GM12878 (cell line): ENCODE measurements at regions not wholly inside any gene's neighbourhood (a gene's known extent, or its start where the extent isn't known, plus 50 kb on each side); places are given as distances from the start of the nearest gene placed in this dataset.

ENCODE experiments used
- ATAC-seq: fragments of 200-7000 bp; cut with Tn5 transposase; 3 replicates; pipeline ENCODE4 v1.9.1; 2020; ENCODE audit warnings: mild to moderate bottlenecking, moderate library complexity
- BruUV-seq: library from RNA; stranded (reverse); fragments of 400-500 nt; replicated peaks from 2 replicates; lab custom pipeline; 2021; lab: Mats Ljungman, UMichigan
- CTCF ChIA-PET: fragments of 300-600 bp; sonication (Branson Sonifier 250); formaldehyde crosslinking; extraction: SDS; loops from one replicate; lab custom pipeline; 2021; ENCODE audit warnings: inconsistent platforms; lab: Yijun Ruan, JAX
- POLR2A ChIA-PET: fragments of 350-600 bp; formaldehyde crosslinking; extraction: SDS; loops from one replicate; lab custom pipeline; 2021; ENCODE audit warnings: inconsistent platforms; lab: Charles Lee
- RAD21 ChIA-PET: fragments of 300-600 bp; sonication (Branson Sonifier 250); formaldehyde crosslinking; loops from one replicate; lab custom pipeline; 2023; ENCODE audit warnings: antibody characterized with exemption; ENCODE audit not compliant: unreplicated experiment; lab: Charles Lee
- SMC1A ChIA-PET: fragments of 300-600 bp; sonication (Branson Sonifier 250); formaldehyde crosslinking; loops from one replicate; lab custom pipeline; 2023; ENCODE audit not compliant: unreplicated experiment, uncharacterized antibody; lab: Charles Lee
- DNase-seq: peaks from one replicate; pipeline ENCODE4 v3.0.0-alpha.2; 2011; ENCODE audit warnings: low read depth, low spot score
- FAIRE-seq: peaks from 3 replicates; lab custom pipeline; 2011; peaks lifted over from hg19 to GRCh38; lab: Jason Lieb, UNC
- H2AFZ ChIP-seq: 2 replicates; pipeline ENCODE4 v1.6.0; 2011; ENCODE audit warnings: low read depth, low read length, control low read depth; ENCODE audit not compliant: control insufficient read depth
- H3K27ac ChIP-seq: 2 replicates; pipeline ENCODE4 v1.5.1; 2011; ENCODE audit warnings: control low read depth; ENCODE audit not compliant: control insufficient read depth, insufficient read depth
- H3K27me3 ChIP-seq, 2 experiments: replicated peaks in 1 of 2; 2 replicates each; pipeline versions ENCODE4 v1.6.0 to v1.6.1; 2011; ENCODE audit warnings: low read length in 1 of 2; ENCODE audit not compliant: control insufficient read depth in 2 of 2, insufficient read depth in 2 of 2
- H3K36me3 ChIP-seq, 2 experiments: 2 replicates each; pipeline ENCODE4 v1.5.1; 2011; ENCODE audit warnings: low read length in 1 of 2; ENCODE audit not compliant: control insufficient read depth in 2 of 2, insufficient read depth in 2 of 2
- H3K4me1 ChIP-seq: 2 replicates; pipeline ENCODE4 v1.6.1; 2011; ENCODE audit warnings: mild to moderate bottlenecking, low read length, moderate library complexity, mixed read lengths; ENCODE audit not compliant: control insufficient read depth, insufficient read depth
- H3K4me2 ChIP-seq: 2 replicates; pipeline ENCODE4 v1.6.0; 2011; ENCODE audit warnings: control low read depth; ENCODE audit not compliant: control insufficient read depth, insufficient read depth
- H3K4me3 ChIP-seq: fragments of 200-600 bp; sonication (generic); 2 replicates; pipeline ENCODE4 v1.5.1; 2016
- H3K79me2 ChIP-seq: 2 replicates; pipeline ENCODE4 v1.6.0; 2011; ENCODE audit warnings: low read length; ENCODE audit not compliant: control insufficient read depth, insufficient read depth
- H3K9ac ChIP-seq: 2 replicates; pipeline ENCODE4 v1.8.0; 2011; ENCODE audit warnings: low read length, control low read depth, mixed read lengths; ENCODE audit not compliant: control insufficient read depth, insufficient read depth
- H3K9me3 ChIP-seq: replicated peaks from 3 replicates; pipeline ENCODE4 v1.5.1; 2011; ENCODE audit warnings: mild to moderate bottlenecking, low read length; ENCODE audit not compliant: control insufficient read depth, insufficient read depth
- H4K20me1 ChIP-seq: 2 replicates; pipeline ENCODE4 v1.6.0; 2011; ENCODE audit not compliant: control insufficient read depth, insufficient read depth
- CBX3 ChIP-seq: fragments of 200-600 bp; sonication (generic); IDR thresholded peaks from 2 replicates; pipeline ENCODE4 v1.6.1; 2016; ENCODE audit warnings: low read depth, borderline replicate concordance
- CHD2 ChIP-seq: IDR thresholded peaks from 2 replicates; pipeline ENCODE4 v1.6.1; 2011; ENCODE audit warnings: low read depth, low read length, improper control_type of control experiment, borderline replicate concordance
- HDAC6 ChIP-seq: fragments of 200-600 bp; sonication (generic); IDR thresholded peaks from one replicate; pipeline ENCODE4 v1.8.0; 2017; ENCODE audit warnings: antibody characterized with exemption; ENCODE audit not compliant: unreplicated experiment
- NFIC ChIP-seq: IDR thresholded peaks from 2 replicates; pipeline ENCODE4 v1.6.1; 2012; ENCODE audit warnings: low read depth, mild to moderate bottlenecking, inconsistent platforms, low read length, moderate library complexity
- RCOR1 ChIP-seq: conservative IDR thresholded peaks from 2 replicates; pipeline ENCODE4 v1.6.1; 2012; ENCODE audit warnings: low read depth, low read length, improper control_type of control experiment
- SMAD1 ChIP-seq: fragments of 450-650 bp; IDR thresholded peaks from 2 replicates; pipeline ENCODE4 v1.6.1; 2018; ENCODE audit warnings: mild to moderate bottlenecking, low read depth; ENCODE audit not compliant: partially characterized antibody
- ZNF217 ChIP-seq: fragments of 450-650 bp; IDR thresholded peaks from 2 replicates; pipeline ENCODE4 v1.6.1; 2017; ENCODE audit warnings: antibody characterized with exemption, mild to moderate bottlenecking
- ZSCAN29 ChIP-seq: fragments of 450-650 bp; IDR thresholded peaks from 2 replicates; pipeline ENCODE4 v1.6.1; 2017; ENCODE audit warnings: mild to moderate bottlenecking, moderate library complexity
- WGBS: methylation state at CpG from one replicate; pipeline ENCODE4 v1.1.6; 2016; ENCODE audit warnings: low lambda C conversion rate; ENCODE audit not compliant: insufficient replicate concordance, insufficient coverage; ENCODE audit errors: missing lambda C conversion rate; 5-methylcytosine and 5-hydroxymethylcytosine counted together
- in situ Hi-C: fragments of 300-500 bp; cut with MboI; formaldehyde crosslinking; loops from 9 replicates; pipeline ENCODE4 v1.14.3; 2018; ENCODE audit warnings: mixed read lengths
- intact Hi-C: fragments of 100-400 bp; cut with micrococcal nuclease; formaldehyde crosslinking; loops from one replicate; pipeline ENCODE4 v1.14.2; 2022; ENCODE audit not compliant: unreplicated experiment
- TF ChIP-seq, protein P1 (sequence below): IDR thresholded peaks from 2 replicates; pipeline ENCODE4 v1.6.1; 2011; ENCODE audit warnings: borderline replicate concordance, low read depth, mild to moderate bottlenecking, moderate library complexity, low read length; ENCODE audit not compliant: insufficient read depth, poor library complexity, severe bottlenecking
- TF ChIP-seq, protein P2 (sequence below): fragments of 450-650 bp; IDR thresholded peaks from 2 replicates; pipeline ENCODE4 v1.6.1; 2017; ENCODE audit warnings: mild to moderate bottlenecking, moderate library complexity
- TF ChIP-seq, protein P3 (sequence below): IDR thresholded peaks from 2 replicates; pipeline ENCODE4 v1.6.1; 2011; ENCODE audit warnings: low read depth, low read length, improper control_type of control experiment, borderline replicate concordance

DNA sequence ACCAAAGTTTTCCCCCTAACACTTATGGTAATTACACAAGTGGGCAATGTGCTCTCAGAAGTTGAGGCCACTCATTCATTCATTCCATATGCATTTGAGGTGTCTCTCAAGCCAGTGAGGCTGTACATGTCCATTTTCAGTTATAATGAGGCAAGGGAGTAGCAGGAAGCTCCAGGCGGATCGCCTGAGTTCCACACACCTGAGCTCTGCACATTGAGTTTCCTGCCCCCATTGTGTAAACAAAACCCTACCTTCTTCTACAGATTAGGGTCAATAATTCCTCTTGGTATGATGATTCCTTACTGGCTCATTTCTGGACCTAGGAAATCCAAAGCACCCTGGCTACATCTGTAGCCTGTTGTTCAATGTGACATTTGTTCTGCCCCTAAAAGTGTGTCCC, 555.3 kb downstream of the MED13L start:
- 70% methylated on average over 2 of the region's 2 CpGs for WGBS
- ATAC-seq (no peak), DNase-seq (no peak), FAIRE-seq (no peak)
- Histone ChIP-seq H3K9me3 (no peaks in the 10 kb centered on the region), H3K27ac (no peak overlapping the region), H3K4me3 (no peak overlapping the region), H3K79me2 (no peaks in the 10 kb centered on the region), H3K27me3 (no peaks in the 10 kb centered on the region), H4K20me1 (no peaks in the 10 kb centered on the region), H3K4me2 (no peak overlapping the region), H3K9ac (no peak overlapping the region), H2AFZ (no peak overlapping the region), H3K4me1 (no peaks in the 10 kb centered on the region), H3K36me3 (no peaks in the 10 kb centered on the region)
- CTCF ChIA-PET = no interaction called here
- POLR2A ChIA-PET = no interaction called here
- no TSS peak for BruUV-seq
- intact Hi-C loops = no loop called here
- RAD21 ChIA-PET = no interaction called here
- TF ChIP-seq RCOR1 = no peak
- TF ChIP-seq SMAD1 = no peak
- no peak for TF ChIP-seq HDAC6
- no peak for TF ChIP-seq CHD2
- TF ChIP-seq CBX3 = no peak
- no peak for TF ChIP-seq NFIC
- TF ChIP-seq ZNF217 = no peak
- TF ChIP-seq ZSCAN29 = no peak
- TF ChIP-seq, protein P1, sequence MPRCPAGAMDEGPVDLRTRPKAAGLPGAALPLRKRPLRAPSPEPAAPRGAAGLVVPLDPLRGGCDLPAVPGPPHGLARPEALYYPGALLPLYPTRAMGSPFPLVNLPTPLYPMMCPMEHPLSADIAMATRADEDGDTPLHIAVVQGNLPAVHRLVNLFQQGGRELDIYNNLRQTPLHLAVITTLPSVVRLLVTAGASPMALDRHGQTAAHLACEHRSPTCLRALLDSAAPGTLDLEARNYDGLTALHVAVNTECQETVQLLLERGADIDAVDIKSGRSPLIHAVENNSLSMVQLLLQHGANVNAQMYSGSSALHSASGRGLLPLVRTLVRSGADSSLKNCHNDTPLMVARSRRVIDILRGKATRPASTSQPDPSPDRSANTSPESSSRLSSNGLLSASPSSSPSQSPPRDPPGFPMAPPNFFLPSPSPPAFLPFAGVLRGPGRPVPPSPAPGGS = no peak
- TF ChIP-seq, protein P2, sequence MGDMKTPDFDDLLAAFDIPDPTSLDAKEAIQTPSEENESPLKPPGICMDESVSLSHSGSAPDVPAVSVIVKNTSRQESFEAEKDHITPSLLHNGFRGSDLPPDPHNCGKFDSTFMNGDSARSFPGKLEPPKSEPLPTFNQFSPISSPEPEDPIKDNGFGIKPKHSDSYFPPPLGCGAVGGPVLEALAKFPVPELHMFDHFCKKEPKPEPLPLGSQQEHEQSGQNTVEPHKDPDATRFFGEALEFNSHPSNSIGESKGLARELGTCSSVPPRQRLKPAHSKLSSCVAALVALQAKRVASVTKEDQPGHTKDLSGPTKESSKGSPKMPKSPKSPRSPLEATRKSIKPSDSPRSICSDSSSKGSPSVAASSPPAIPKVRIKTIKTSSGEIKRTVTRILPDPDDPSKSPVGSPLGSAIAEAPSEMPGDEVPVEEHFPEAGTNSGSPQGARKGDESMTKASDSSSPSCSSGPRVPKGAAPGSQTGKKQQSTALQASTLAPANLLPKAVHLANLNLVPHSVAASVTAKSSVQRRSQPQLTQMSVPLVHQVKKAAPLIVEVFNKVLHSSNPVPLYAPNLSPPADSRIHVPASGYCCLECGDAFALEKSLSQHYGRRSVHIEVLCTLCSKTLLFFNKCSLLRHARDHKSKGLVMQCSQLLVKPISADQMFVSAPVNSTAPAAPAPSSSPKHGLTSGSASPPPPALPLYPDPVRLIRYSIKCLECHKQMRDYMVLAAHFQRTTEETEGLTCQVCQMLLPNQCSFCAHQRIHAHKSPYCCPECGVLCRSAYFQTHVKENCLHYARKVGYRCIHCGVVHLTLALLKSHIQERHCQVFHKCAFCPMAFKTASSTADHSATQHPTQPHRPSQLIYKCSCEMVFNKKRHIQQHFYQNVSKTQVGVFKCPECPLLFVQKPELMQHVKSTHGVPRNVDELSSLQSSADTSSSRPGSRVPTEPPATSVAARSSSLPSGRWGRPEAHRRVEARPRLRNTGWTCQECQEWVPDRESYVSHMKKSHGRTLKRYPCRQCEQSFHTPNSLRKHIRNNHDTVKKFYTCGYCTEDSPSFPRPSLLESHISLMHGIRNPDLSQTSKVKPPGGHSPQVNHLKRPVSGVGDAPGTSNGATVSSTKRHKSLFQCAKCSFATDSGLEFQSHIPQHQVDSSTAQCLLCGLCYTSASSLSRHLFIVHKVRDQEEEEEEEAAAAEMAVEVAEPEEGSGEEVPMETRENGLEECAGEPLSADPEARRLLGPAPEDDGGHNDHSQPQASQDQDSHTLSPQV = no peak
- TF ChIP-seq, protein P3, sequence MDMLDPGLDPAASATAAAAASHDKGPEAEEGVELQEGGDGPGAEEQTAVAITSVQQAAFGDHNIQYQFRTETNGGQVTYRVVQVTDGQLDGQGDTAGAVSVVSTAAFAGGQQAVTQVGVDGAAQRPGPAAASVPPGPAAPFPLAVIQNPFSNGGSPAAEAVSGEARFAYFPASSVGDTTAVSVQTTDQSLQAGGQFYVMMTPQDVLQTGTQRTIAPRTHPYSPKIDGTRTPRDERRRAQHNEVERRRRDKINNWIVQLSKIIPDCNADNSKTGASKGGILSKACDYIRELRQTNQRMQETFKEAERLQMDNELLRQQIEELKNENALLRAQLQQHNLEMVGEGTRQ = no peak
- in situ Hi-C loops = no loop called here
- SMC1A ChIA-PET = no interaction called here
